Astrocyte (in vitro differentiated cells and primary cell): ENCODE measurements at regions not wholly inside any gene's neighbourhood (a gene's known extent, or its start where the extent isn't known, plus 50 kb on each side); places are given as distances from the start of the nearest gene placed in this dataset.

Experiments used
- DNase-seq: peaks from one replicate; pipeline ENCODE4 v3.0.0-alpha.2; 2010; ENCODE audit warnings: low read depth
- FAIRE-seq: peaks from 2 replicates; lab custom pipeline; 2011; peaks lifted over from hg19 to GRCh38; lab: Jason Lieb, UNC
- H2AFZ ChIP-seq: 2 replicates; pipeline ENCODE4 v1.6.0; 2012; ENCODE audit warnings: low read depth, low read length, inconsistent platforms
- H3K27ac ChIP-seq: 2 replicates; pipeline ENCODE4 v1.5.1; 2011; ENCODE audit warnings: low read depth, low read length, inconsistent platforms
- H3K27me3 ChIP-seq: 2 replicates; pipeline ENCODE4 v1.6.0; 2011; ENCODE audit warnings: low read length, inconsistent platforms; ENCODE audit not compliant: insufficient read depth
- H3K36me3 ChIP-seq: 2 replicates; pipeline ENCODE4 v1.5.1; 2011; ENCODE audit warnings: low read length, inconsistent platforms; ENCODE audit not compliant: insufficient read depth
- H3K4me1 ChIP-seq: 2 replicates; pipeline ENCODE4 v1.5.1; 2011; ENCODE audit warnings: low read length, inconsistent platforms; ENCODE audit not compliant: insufficient read depth
- H3K4me2 ChIP-seq: 2 replicates; pipeline ENCODE4 v1.6.0; 2012; ENCODE audit warnings: low read length, inconsistent platforms
- H3K4me3 ChIP-seq: 2 replicates; pipeline ENCODE4 v1.5.1; 2011; ENCODE audit warnings: low read depth, mild to moderate bottlenecking, low read length, inconsistent platforms; ENCODE audit not compliant: insufficient read depth
- H3K79me2 ChIP-seq: 2 replicates; pipeline ENCODE4 v1.6.0; 2012; ENCODE audit warnings: mild to moderate bottlenecking, low read length, inconsistent platforms; ENCODE audit not compliant: insufficient read depth
- H3K9ac ChIP-seq: 2 replicates; pipeline ENCODE4 v1.6.0; 2012; ENCODE audit warnings: mild to moderate bottlenecking, low read length, inconsistent platforms
- H3K9me3 ChIP-seq: 2 replicates; pipeline ENCODE4 v1.5.1; 2012; ENCODE audit warnings: low read depth, mild to moderate bottlenecking, low read length, inconsistent platforms; ENCODE audit not compliant: insufficient read depth
- H4K20me1 ChIP-seq: 2 replicates; pipeline ENCODE4 v1.6.0; 2012; ENCODE audit warnings: low read length, inconsistent platforms; ENCODE audit not compliant: insufficient read depth
- H3K27ac Mint-ChIP-seq: one replicate; pipeline ENCODE4 v1.8.0; 2021; ENCODE audit warnings: mild to moderate bottlenecking, mixed read lengths; ENCODE audit not compliant: unreplicated experiment
- H3K27me3 Mint-ChIP-seq: one replicate; pipeline ENCODE4 v1.8.0; 2021; ENCODE audit warnings: low read depth, mixed read lengths; ENCODE audit not compliant: unreplicated experiment
- H3K36me3 Mint-ChIP-seq: one replicate; pipeline ENCODE4 v1.8.0; 2021; ENCODE audit warnings: low read depth, mixed read lengths; ENCODE audit not compliant: unreplicated experiment
- H3K4me1 Mint-ChIP-seq: one replicate; pipeline ENCODE4 v1.8.0; 2021; ENCODE audit warnings: low read depth, mixed read lengths; ENCODE audit not compliant: unreplicated experiment
- H3K4me3 Mint-ChIP-seq: one replicate; pipeline ENCODE4 v1.8.0; 2021; ENCODE audit warnings: mild to moderate bottlenecking, moderate library complexity, mixed read lengths; ENCODE audit not compliant: unreplicated experiment
- H3K9me3 Mint-ChIP-seq: one replicate; pipeline ENCODE4 v1.8.0; 2021; ENCODE audit warnings: mild to moderate bottlenecking, mixed read lengths; ENCODE audit not compliant: unreplicated experiment
- CTCF ChIP-seq: IDR thresholded peaks from 2 replicates; pipeline ENCODE4 v1.5.1; 2011; ENCODE audit warnings: low read depth, mild to moderate bottlenecking, inconsistent platforms, low read length, moderate library complexity; ENCODE audit not compliant: insufficient read depth
- EZH2 ChIP-seq: IDR thresholded peaks from 2 replicates; pipeline ENCODE4 v1.6.1; 2012; ENCODE audit warnings: mild to moderate bottlenecking, low read length, inconsistent platforms; ENCODE audit not compliant: insufficient read depth

GRCh38 chr16:13779676-13780075 is 140.3 kb upstream of the ERCC4 start:
- Histone ChIP-seq H3K27ac (no peak overlapping the region), H3K27me3 (no peaks in the 10 kb centered on the region), H3K4me1 (no peaks in the 10 kb centered on the region), H3K4me2 (no peak overlapping the region), H4K20me1 (no peaks in the 10 kb centered on the region), H3K79me2 (no peaks in the 10 kb centered on the region), H3K4me3 (no peak overlapping the region), H2AFZ (no peak overlapping the region), H3K36me3 (no peaks in the 10 kb centered on the region), H3K9ac (no peak overlapping the region), H3K9me3 (no peaks in the 10 kb centered on the region)
- H3K27ac Mint-ChIP-seq, result no peak overlapping the region
- H3K4me3 Mint-ChIP-seq, result no peak overlapping the region
- H3K9me3 Mint-ChIP-seq, result peaks cover 10% of the 10 kb centered on the region
- H3K4me1 Mint-ChIP-seq, result no peaks in the 10 kb centered on the region
- peaks cover 1% of the 10 kb centered on the region for H3K36me3 Mint-ChIP-seq
- TF ChIP-seq EZH2, result no peak
- no peak for TF ChIP-seq CTCF
- H3K27me3 Mint-ChIP-seq, result peaks cover 12% of the 10 kb centered on the region
- DNase-seq, result no peak
- FAIRE-seq, result no peak

GRCh38 chr16:13780406-13781168 is 139.4 kb upstream of the ERCC4 start:
- no peaks in the 10 kb centered on the region for H3K36me3 ChIP-seq
- no peak for TF ChIP-seq CTCF
- no peaks in the 10 kb centered on the region for H3K4me1 ChIP-seq
- Mint-ChIP-seq H3K36me3 (peaks cover 1% of the 10 kb centered on the region), H3K4me3 (no peak overlapping the region), H3K27ac (peak overlapping the region; percentile 6), H3K9me3 (peaks cover 7% of the 10 kb centered on the region), H3K4me1 (no peaks in the 10 kb centered on the region), H3K27me3 (peaks cover 12% of the 10 kb centered on the region)
- H3K9ac ChIP-seq, result no peak overlapping the region
- H3K9me3 ChIP-seq, result no peaks in the 10 kb centered on the region
- FAIRE-seq (no peak), DNase-seq (no peak)
- no peak overlapping the region for H3K27ac ChIP-seq
- no peak overlapping the region for H2AFZ ChIP-seq
- no peak overlapping the region for H3K4me3 ChIP-seq
- H3K27me3 ChIP-seq, result no peaks in the 10 kb centered on the region
- H3K79me2 ChIP-seq, result no peaks in the 10 kb centered on the region
- H3K4me2 ChIP-seq, result no peak overlapping the region
- H4K20me1 ChIP-seq, result no peaks in the 10 kb centered on the region

GRCh38 chr16:13781169-13781564 is 138.8 kb upstream of the ERCC4 start:
- Mint-ChIP-seq H3K4me1 (no peaks in the 10 kb centered on the region), H3K4me3 (no peak overlapping the region), H3K36me3 (peaks cover 1% of the 10 kb centered on the region), H3K27me3 (peaks cover 12% of the 10 kb centered on the region), H3K9me3 (peaks cover 5% of the 10 kb centered on the region), H3K27ac (no peak overlapping the region)
- FAIRE-seq (no peak), DNase-seq (no peak)
- Histone ChIP-seq H3K9ac (no peak overlapping the region), H3K36me3 (no peaks in the 10 kb centered on the region), H3K9me3 (no peaks in the 10 kb centered on the region), H3K79me2 (no peaks in the 10 kb centered on the region), H3K4me2 (no peak overlapping the region), H3K4me1 (no peaks in the 10 kb centered on the region), H4K20me1 (no peaks in the 10 kb centered on the region), H3K27me3 (no peaks in the 10 kb centered on the region), H3K27ac (no peak overlapping the region), H2AFZ (no peak overlapping the region), H3K4me3 (no peak overlapping the region)
- TF ChIP-seq EZH2 (no peak), CTCF (no peak)
